Lower leg skin (tissue), 4 donors: ENCODE measurements at regions not wholly inside any gene's neighbourhood (a gene's known extent, or its start where the extent isn't known, plus 50 kb on each side); places are given as distances from the start of the nearest gene placed in this dataset.

Experiments used
- DNase-seq, 2 donors: peaks; one replicate each; pipeline ENCODE4 v3.0.0-alpha.2; 2019; ENCODE audit warnings: low spot score in 2 of 2
- H3K4me3 ChIP-seq: fragments of 200-600 bp; sonication (generic); 2 replicates; pipeline ENCODE4 v1.5.1; 2017; ENCODE audit warnings: mild to moderate bottlenecking, low read depth; ENCODE audit not compliant: poor library complexity, severe bottlenecking
- POLR2A ChIP-seq, 2 donors: fragments of 450-650 bp; IDR thresholded peaks; one replicate each; pipeline ENCODE4 v1.6.1; 2016 to 2017; ENCODE audit warnings: antibody characterized with exemption in 2 of 2, mild to moderate bottlenecking in 1 of 2, moderate library complexity in 1 of 2
- WGBS, 2 donors: methylation state at CpG; one replicate each; pipeline ENCODE4 v1.1.5; 2018; 5-methylcytosine and 5-hydroxymethylcytosine counted together
- intact Hi-C: fragments of 100-400 bp; cut with DNase I; formaldehyde crosslinking; loops from one replicate; pipeline ENCODE4 v1.15.0; 2023; ENCODE audit warnings: low total_unique reads
- TF ChIP-seq, protein P1 (sequence below), 3 donors: fragments of 450-650 bp; IDR thresholded peaks; one replicate each; pipeline ENCODE4 v1.5.1; 2016; ENCODE audit warnings: antibody characterized with exemption in 3 of 3, mild to moderate bottlenecking in 3 of 3, moderate library complexity in 2 of 3

DNA sequence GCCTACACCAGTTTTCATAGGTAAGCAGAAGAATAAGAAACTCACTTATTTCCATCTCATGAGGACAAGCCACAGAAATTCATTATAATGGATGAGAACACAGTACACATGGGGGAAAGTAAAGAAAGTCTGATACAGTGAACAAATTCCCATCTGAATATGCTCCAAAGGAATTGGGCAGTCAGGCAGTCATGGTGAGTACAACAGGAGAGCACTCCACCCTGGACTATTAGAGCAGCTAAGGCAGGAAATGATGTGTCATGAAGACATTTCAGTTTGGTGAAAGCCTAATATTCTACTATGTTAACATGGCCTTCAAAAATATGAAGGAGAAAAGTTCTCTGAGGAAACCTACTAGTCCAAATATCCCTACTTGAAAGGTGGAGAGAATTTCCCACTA, 92.0 kb upstream of the PRDX4 start:
- intact Hi-C loops: no loop called here
- no peak overlapping the region for H3K4me3 ChIP-seq
- DNase-seq: no peak
- TF ChIP-seq, protein P1, sequence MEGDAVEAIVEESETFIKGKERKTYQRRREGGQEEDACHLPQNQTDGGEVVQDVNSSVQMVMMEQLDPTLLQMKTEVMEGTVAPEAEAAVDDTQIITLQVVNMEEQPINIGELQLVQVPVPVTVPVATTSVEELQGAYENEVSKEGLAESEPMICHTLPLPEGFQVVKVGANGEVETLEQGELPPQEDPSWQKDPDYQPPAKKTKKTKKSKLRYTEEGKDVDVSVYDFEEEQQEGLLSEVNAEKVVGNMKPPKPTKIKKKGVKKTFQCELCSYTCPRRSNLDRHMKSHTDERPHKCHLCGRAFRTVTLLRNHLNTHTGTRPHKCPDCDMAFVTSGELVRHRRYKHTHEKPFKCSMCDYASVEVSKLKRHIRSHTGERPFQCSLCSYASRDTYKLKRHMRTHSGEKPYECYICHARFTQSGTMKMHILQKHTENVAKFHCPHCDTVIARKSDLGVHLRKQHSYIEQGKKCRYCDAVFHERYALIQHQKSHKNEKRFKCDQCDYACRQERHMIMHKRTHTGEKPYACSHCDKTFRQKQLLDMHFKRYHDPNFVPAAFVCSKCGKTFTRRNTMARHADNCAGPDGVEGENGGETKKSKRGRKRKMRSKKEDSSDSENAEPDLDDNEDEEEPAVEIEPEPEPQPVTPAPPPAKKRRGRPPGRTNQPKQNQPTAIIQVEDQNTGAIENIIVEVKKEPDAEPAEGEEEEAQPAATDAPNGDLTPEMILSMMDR (IDR thresholded peaks at IDR 0.05): no peak
- TF ChIP-seq POLR2A (IDR thresholded peaks at IDR 0.05): no peak

DNA sequence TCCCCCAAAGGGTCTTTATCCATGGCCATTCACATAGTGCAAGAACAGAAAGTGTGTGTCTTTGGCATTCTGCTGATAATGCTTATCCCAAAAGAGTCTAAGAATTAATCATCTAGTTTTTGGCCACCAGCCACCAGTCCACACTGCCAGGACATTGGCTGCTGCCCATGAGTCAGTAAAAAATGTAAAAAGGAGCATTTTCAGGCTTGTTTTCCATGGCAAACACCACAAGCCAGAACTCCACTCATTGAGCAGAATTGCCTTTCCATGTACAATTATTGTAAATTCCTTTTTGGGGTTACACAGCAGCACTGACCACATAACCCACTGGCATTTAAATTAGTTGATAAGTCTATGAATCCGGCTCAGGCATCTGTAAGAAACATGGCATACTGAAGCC, 89.2 kb upstream of the PRDX4 start:
- no peak overlapping the region for H3K4me3 ChIP-seq
- 83 to 100% methylated on average over 1 of the region's 1 CpG for WGBS, 2 donors
- DNase-seq: no peak
- intact Hi-C loops: no loop called here
- TF ChIP-seq, protein P1 (IDR thresholded peaks at IDR 0.05): no peak
- no peak for TF ChIP-seq POLR2A (IDR thresholded peaks at IDR 0.05)

DNA sequence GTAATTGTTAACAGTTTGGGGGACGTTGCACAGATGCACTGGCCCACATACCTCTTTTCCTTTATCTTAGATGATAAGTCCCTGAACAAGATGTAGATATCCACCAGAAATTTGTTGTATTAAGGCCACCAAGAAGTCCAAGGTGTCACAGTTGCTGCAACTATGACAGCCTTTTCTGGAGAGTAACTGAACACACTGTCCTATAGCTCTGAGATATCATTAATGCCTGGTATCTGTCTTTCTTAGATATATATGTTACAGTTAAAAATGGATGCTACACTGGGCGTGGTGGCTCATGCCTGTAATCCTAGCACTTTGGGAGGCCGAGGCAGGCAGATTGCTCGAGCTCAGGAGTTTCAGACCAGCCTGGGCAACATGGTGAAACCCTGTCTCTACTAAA, 77.8 kb upstream of the PRDX4 start:
- WGBS, 2 donors: 46 to 81% methylated on average over 4 of the region's 4 CpGs
- TF ChIP-seq POLR2A (IDR thresholded peaks at IDR 0.05): no peak
- TF ChIP-seq, protein P1 (IDR thresholded peaks at IDR 0.05): no peak
- no peak overlapping the region for H3K4me3 ChIP-seq
- intact Hi-C loops: no loop called here
- DNase-seq: no peak

DNA sequence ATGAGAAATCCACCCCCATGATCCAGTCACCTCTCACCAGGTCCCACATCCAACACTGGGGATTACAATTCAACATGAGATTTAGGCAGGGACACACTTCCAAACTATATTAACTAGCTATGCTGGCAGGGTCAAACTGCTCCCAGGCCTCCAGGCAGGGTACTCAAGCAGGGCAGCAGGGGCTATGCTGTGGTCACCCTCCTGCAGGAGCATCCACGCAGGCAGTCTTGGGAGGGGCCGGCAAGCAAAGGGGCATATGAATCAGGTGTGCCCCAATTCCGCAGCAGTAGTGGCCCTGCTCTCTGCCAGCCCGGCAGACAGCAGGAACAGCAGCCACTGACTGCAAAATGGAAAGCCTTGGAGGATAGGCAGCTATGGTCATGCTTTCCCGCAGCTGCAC, 74.6 kb upstream of the PRDX4 start:
- no peak for DNase-seq
- 67 to 87% methylated on average over 1 to 5 of the region's 5 CpGs for WGBS, 2 donors
- TF ChIP-seq, protein P1 (IDR thresholded peaks at IDR 0.05): no peak
- no peak for TF ChIP-seq POLR2A (IDR thresholded peaks at IDR 0.05)
- intact Hi-C loops: no loop called here
- no peak overlapping the region for H3K4me3 ChIP-seq

DNA sequence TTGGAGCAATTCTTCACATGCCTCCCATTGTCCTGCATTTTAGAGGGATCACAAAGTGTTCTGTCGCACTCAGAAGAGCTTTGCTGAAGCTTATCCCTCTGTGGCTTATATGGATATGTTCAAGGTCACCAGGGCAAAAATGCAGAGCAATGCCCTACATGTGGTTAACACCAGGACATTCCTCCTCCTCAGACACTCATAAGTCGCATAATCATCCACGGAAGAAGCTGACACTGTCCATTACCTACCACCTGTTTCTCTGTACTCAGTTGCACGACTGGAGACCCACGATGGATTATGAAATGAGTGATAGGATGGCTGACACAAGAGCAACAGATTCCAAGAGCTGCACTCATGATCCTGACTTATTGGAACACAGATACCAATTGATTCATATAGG, 68.7 kb upstream of the PRDX4 start:
- H3K4me3 ChIP-seq: no peak overlapping the region
- intact Hi-C loops: no loop called here
- DNase-seq: no peak
- TF ChIP-seq, protein P1 (IDR thresholded peaks at IDR 0.05): no peak
- TF ChIP-seq POLR2A (IDR thresholded peaks at IDR 0.05): no peak
- 76 to 82% methylated on average over 5 of the region's 5 CpGs for WGBS, 2 donors

DNA sequence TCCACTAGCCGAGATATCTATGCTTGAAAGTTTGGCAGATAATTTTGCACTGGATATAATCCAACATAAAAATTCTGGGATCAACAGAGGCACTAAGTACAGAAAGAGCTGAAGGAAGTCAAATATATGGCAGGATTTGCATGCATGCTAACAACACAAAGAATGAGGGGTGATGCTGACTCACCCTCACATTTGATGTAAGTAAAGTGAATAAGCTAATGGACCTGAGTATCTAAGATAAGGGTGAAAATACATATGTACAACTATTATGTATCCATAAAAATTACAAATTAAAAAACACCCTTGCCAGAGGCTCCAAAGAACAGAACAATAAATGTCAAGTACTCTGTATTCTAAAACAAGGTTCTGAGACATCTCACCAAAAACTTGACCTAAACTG, 63.8 kb upstream of the PRDX4 start:
- no peak overlapping the region for H3K4me3 ChIP-seq
- WGBS, 2 donors: 46 to 68% methylated on average over 1 of the region's 1 CpG
- TF ChIP-seq, protein P1 (IDR thresholded peaks at IDR 0.05): no peak
- no peak for TF ChIP-seq POLR2A (IDR thresholded peaks at IDR 0.05)
- DNase-seq: no peak
- intact Hi-C loops: no loop called here
